ENCODE measurements at regions not wholly inside any gene's neighbourhood (a gene's known extent, or its start where the extent isn't known, plus 50 kb on each side); places are given as distances from the start of the nearest gene placed in this dataset.

GRCh38 chr10:58913717-58914116 is 262.7 kb upstream of the PHYHIPL start:
- no peak for TF ChIP-seq CTCF (IDR thresholded peaks at IDR 0.05; ENCODE audit: low read depth, low read length)
- no peak for DNase-seq (ENCODE audit: extremely low read depth, low read depth)

GRCh38 chr10:58918887-58919286 is 257.6 kb upstream of the PHYHIPL start:
- no peak for DNase-seq (ENCODE audit: extremely low read depth, low read depth)
- no peak for TF ChIP-seq CTCF (IDR thresholded peaks at IDR 0.05; ENCODE audit: low read depth, low read length)

- TF ChIP-seq CTCF (IDR thresholded peaks at IDR 0.05; ENCODE audit: low read depth, low read length) = no peak
- DNase-seq (ENCODE audit: extremely low read depth, low read depth) = peak; percentile 38
Measured at GRCh38 chr10:58919927-58920654, 256.4 kb upstream of the PHYHIPL start.

GRCh38 chr10:58920655-58921003 is 255.8 kb upstream of the PHYHIPL start:
- no peak for TF ChIP-seq CTCF (IDR thresholded peaks at IDR 0.05; ENCODE audit: low read depth, low read length)
- no peak for DNase-seq (ENCODE audit: extremely low read depth, low read depth)

- TF ChIP-seq CTCF (IDR thresholded peaks at IDR 0.05; ENCODE audit: low read depth, low read length) = no peak
- DNase-seq (ENCODE audit: extremely low read depth, low read depth) = no peak
Measured at GRCh38 chr10:58921421-58921855, 255.0 kb upstream of the PHYHIPL start.

- DNase-seq (ENCODE audit: extremely low read depth, low read depth) = no peak
- TF ChIP-seq CTCF (IDR thresholded peaks at IDR 0.05; ENCODE audit: low read depth, low read length) = no peak
Measured at GRCh38 chr10:58925381-58925780, 251.1 kb upstream of the PHYHIPL start.

GRCh38 chr10:58930500-58930899 is 245.9 kb upstream of the PHYHIPL start:
- DNase-seq (ENCODE audit: extremely low read depth, low read depth) = no peak
- TF ChIP-seq CTCF (IDR thresholded peaks at IDR 0.05; ENCODE audit: low read depth, low read length) = no peak
